Tibial nerve (tissue), 4 donors: ENCODE measurements at regions not wholly inside any gene's neighbourhood (a gene's known extent, or its start where the extent isn't known, plus 50 kb on each side); places are given as distances from the start of the nearest gene placed in this dataset.

Experiments
- EP300 ChIP-seq, 2 donors: sonication (generic); formaldehyde crosslinking; IDR thresholded peaks; one replicate each; pipeline ENCODE4 v1.6.1; 2017; ENCODE audit warnings: antibody characterized with exemption in 2 of 2, mild to moderate bottlenecking in 1 of 2
- POLR2A ChIP-seq, 2 donors: fragments of 450-650 bp; IDR thresholded peaks; one replicate each; pipeline ENCODE4 v1.6.1; 2017; ENCODE audit warnings: antibody characterized with exemption in 2 of 2, mild to moderate bottlenecking in 2 of 2, moderate library complexity in 2 of 2
- TF ChIP-seq, protein P1 (sequence below), 5 experiments: fragments of 200-600 bp in 3 of 5; fragments of 450-650 bp in 2 of 5; sonication (generic) in 3 of 5; IDR thresholded peaks; one replicate each; pipeline ENCODE4 v1.5.1; 2016 to 2019; ENCODE audit warnings: antibody characterized with exemption in 5 of 5, mild to moderate bottlenecking in 3 of 5, moderate library complexity in 2 of 5

DNA sequence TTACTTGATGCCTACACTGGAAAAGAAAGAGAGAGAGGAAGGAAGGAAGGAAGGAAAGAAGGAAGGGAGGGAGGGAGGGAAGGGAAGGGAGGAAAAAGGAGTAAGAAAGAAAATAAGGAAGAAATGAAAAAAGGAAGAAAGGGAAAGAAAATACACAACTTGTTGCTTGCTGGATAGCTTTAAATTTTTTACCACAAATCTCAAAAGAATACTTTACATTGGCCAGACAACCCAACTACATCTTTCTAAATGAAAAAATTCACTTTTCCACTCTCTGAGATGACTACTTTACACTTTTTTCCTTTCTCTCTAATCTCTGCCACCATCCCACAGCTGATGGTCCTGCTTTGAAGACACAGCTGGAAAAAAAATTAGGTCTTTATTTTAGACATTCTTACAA lies 228.9 kb upstream of the FAM78B start:
- TF ChIP-seq POLR2A (IDR thresholded peaks at IDR 0.05) (no peak), EP300 (IDR thresholded peaks at IDR 0.05) (no peak)
- TF ChIP-seq, protein P1, sequence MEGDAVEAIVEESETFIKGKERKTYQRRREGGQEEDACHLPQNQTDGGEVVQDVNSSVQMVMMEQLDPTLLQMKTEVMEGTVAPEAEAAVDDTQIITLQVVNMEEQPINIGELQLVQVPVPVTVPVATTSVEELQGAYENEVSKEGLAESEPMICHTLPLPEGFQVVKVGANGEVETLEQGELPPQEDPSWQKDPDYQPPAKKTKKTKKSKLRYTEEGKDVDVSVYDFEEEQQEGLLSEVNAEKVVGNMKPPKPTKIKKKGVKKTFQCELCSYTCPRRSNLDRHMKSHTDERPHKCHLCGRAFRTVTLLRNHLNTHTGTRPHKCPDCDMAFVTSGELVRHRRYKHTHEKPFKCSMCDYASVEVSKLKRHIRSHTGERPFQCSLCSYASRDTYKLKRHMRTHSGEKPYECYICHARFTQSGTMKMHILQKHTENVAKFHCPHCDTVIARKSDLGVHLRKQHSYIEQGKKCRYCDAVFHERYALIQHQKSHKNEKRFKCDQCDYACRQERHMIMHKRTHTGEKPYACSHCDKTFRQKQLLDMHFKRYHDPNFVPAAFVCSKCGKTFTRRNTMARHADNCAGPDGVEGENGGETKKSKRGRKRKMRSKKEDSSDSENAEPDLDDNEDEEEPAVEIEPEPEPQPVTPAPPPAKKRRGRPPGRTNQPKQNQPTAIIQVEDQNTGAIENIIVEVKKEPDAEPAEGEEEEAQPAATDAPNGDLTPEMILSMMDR (IDR thresholded peaks at IDR 0.05), result no peak
